ENCODE measurements at regions not wholly inside any gene's neighbourhood (a gene's known extent, or its start where the extent isn't known, plus 50 kb on each side); places are given as distances from the start of the nearest gene placed in this dataset.

DNA sequence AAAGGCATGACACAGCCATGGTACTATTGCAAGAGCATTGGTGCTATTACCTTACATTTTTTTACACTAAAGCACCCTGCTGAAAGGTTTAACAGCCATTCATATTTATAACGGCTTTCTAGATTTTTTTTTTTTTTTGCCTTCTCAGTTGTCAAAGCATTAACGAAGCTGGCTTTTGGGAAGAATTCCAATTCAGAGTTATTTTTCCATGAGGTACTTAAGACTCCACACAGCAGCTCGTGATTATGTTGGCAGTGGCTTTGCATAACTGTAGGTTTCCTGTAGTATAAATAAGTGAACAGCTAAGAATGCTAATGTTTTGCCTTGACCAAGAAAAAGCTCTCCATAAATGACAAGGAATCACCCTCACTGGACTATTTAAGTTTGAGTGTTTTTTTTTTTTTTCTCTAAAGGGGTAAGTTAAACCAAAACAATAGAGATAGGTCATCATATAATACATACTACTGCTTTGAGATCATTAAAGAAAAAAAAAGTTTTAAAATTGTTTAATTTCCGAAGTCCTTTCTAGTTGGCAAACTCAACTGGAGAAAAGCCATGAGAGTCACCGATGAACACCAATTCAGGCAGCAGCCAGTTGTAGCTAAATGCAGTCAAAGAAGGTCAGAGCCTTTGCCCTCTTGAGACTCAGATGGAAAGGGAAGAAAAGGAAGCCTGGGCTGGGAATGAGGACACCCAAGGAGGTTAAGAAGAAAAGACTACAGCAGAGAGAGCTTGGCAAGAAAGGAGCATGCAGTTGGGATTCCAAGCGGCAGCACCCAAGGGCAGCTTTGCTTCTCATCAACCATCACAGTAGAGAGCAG, 187.4 kb upstream of the NCKAP5 start:
- H3K9me2 ChIP-seq (ENCODE audit: insufficient read depth) = peaks cover 14% of the 10 kb centered on the region
- H3F3A ChIP-seq (replicated peaks; ENCODE audit: low read depth) = no peaks in the 10 kb centered on the region
- Mint-ChIP-seq H3K36me3 (ENCODE audit: low read depth) (no peaks in the 10 kb centered on the region), H3K4me3 (no peak overlapping the region), H3K4me1 (peaks cover 23% of the 10 kb centered on the region), H3K27me3 (ENCODE audit: insufficient read depth, low read depth, poor library complexity) (peaks cover 4% of the 10 kb centered on the region), H3K27ac (no peak overlapping the region), H3K9me3 (no peaks in the 10 kb centered on the region)
- peak overlapping the region; percentile 74; the same call in 1 of the 2 replicates for H2AFZ ChIP-seq
- H3K4me3 ChIP-seq = no peak overlapping the region
- H3K27ac ChIP-seq (ENCODE audit: low read depth) = no peak overlapping the region
- H3K27me3 ChIP-seq (ENCODE audit: insufficient read depth) = no peaks in the 10 kb centered on the region
- peaks cover 7% of the 10 kb centered on the region for H3K4me1 ChIP-seq (ENCODE audit: insufficient read depth)
- H3K36me3 ChIP-seq (ENCODE audit: insufficient read depth) = no peaks in the 10 kb centered on the region
- TF ChIP-seq REST (IDR thresholded peaks at IDR 0.05; ENCODE audit: unreplicated experiment) = no peak
- no peak for TF ChIP-seq JUNB (IDR thresholded peaks at IDR 0.05; ENCODE audit: unreplicated experiment)
- TF ChIP-seq ZNF331 (CRISPR knock-in tag; IDR thresholded peaks at IDR 0.05; ENCODE audit: low read depth) = no peak
- TF ChIP-seq STAT1 (IDR thresholded peaks at IDR 0.05; ENCODE audit: unreplicated experiment) = no peak
- TF ChIP-seq, protein P1, sequence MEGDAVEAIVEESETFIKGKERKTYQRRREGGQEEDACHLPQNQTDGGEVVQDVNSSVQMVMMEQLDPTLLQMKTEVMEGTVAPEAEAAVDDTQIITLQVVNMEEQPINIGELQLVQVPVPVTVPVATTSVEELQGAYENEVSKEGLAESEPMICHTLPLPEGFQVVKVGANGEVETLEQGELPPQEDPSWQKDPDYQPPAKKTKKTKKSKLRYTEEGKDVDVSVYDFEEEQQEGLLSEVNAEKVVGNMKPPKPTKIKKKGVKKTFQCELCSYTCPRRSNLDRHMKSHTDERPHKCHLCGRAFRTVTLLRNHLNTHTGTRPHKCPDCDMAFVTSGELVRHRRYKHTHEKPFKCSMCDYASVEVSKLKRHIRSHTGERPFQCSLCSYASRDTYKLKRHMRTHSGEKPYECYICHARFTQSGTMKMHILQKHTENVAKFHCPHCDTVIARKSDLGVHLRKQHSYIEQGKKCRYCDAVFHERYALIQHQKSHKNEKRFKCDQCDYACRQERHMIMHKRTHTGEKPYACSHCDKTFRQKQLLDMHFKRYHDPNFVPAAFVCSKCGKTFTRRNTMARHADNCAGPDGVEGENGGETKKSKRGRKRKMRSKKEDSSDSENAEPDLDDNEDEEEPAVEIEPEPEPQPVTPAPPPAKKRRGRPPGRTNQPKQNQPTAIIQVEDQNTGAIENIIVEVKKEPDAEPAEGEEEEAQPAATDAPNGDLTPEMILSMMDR (conservative IDR thresholded peaks at IDR 0.05; ENCODE audit: low read depth in 2 of 2) = no peak
- TF ChIP-seq ZNF114 (CRISPR knock-in tag; IDR thresholded peaks at IDR 0.05) = no peak
- DNase-seq (ENCODE audit: low spot score) = no peak
- no peaks in the 10 kb centered on the region for H4K20me1 ChIP-seq (replicated peaks; ENCODE audit: insufficient read depth)
- ATAC-seq = no peak
- H3K79me2 ChIP-seq (replicated peaks; ENCODE audit: insufficient read depth) = no peaks in the 10 kb centered on the region
- peak overlapping the region; percentile 31 for H3K4me2 ChIP-seq

- ATAC-seq = no peak
- no peaks in the 10 kb centered on the region for H3K36me3 Mint-ChIP-seq (ENCODE audit: low read depth)
These were observed 188.6 kb upstream of the NCKAP5 start for GRCh38 chr2:133756833-133757232.

More at GRCh38 chr2:133756833-133757232, 188.6 kb upstream of the NCKAP5 start:
- peaks cover 18% of the 10 kb centered on the region for H3K9me2 ChIP-seq (ENCODE audit: insufficient read depth)
- no peaks in the 10 kb centered on the region for H3F3A ChIP-seq (replicated peaks; ENCODE audit: low read depth)
- Mint-ChIP-seq H3K4me3 (no peak overlapping the region), H3K4me1 (peaks cover 20% of the 10 kb centered on the region), H3K27me3 (ENCODE audit: insufficient read depth, low read depth, poor library complexity) (peaks cover 4% of the 10 kb centered on the region), H3K27ac (no peak overlapping the region), H3K9me3 (no peaks in the 10 kb centered on the region)
- TF ChIP-seq STAT1 (IDR thresholded peaks at IDR 0.05; ENCODE audit: unreplicated experiment) (no peak), JUNB (IDR thresholded peaks at IDR 0.05; ENCODE audit: unreplicated experiment) (no peak), ZNF331 (CRISPR knock-in tag; IDR thresholded peaks at IDR 0.05; ENCODE audit: low read depth) (no peak), REST (IDR thresholded peaks at IDR 0.05; ENCODE audit: unreplicated experiment) (no peak), CREB1 (CRISPR knock-in tag; IDR thresholded peaks at IDR 0.05; ENCODE audit: low read depth) (no peak)
- TF ChIP-seq, protein P1 (conservative IDR thresholded peaks at IDR 0.05; ENCODE audit: low read depth in 2 of 2) = no peak
- no peak overlapping the region for H3K27ac ChIP-seq (ENCODE audit: low read depth)
- DNase-seq (ENCODE audit: low spot score) = no peak
- H3K4me3 ChIP-seq = no peak overlapping the region
- no peaks in the 10 kb centered on the region for H3K36me3 ChIP-seq (ENCODE audit: insufficient read depth)
- no peak overlapping the region for H2AFZ ChIP-seq
- H3K4me1 ChIP-seq (ENCODE audit: insufficient read depth) = peaks cover 7% of the 10 kb centered on the region
- H3K27me3 ChIP-seq (ENCODE audit: insufficient read depth) = no peaks in the 10 kb centered on the region
- H3K79me2 ChIP-seq (replicated peaks; ENCODE audit: insufficient read depth) = no peaks in the 10 kb centered on the region
- H4K20me1 ChIP-seq (replicated peaks; ENCODE audit: insufficient read depth) = no peaks in the 10 kb centered on the region
- H3K4me2 ChIP-seq = no peak overlapping the region

Data from GM23338 (cell line).